ENCODE measurements at regions not wholly inside any gene's neighbourhood (a gene's known extent, or its start where the extent isn't known, plus 50 kb on each side); places are given as distances from the start of the nearest gene placed in this dataset.

- no TSS peak for BruUV-seq (replicated peaks)
- Histone ChIP-seq H3K4me3 (ENCODE audit: low read depth, low read length) (no peak overlapping the region), H3K9me3 (no peaks in the 10 kb centered on the region), H3K36me3 (ENCODE audit: control insufficient read depth, insufficient read depth, low read length) (no peaks in the 10 kb centered on the region), H3K27me3 (replicated peaks; ENCODE audit: control insufficient read depth, insufficient read depth, low read length) (no peaks in the 10 kb centered on the region), H3K4me1 (no peaks in the 10 kb centered on the region)
- Mint-ChIP-seq H3K27me3 (ENCODE audit: insufficient read depth, unreplicated experiment) (no peaks in the 10 kb centered on the region), H3K36me3 (ENCODE audit: insufficient read depth, unreplicated experiment) (no peaks in the 10 kb centered on the region), H3K9me3 (ENCODE audit: unreplicated experiment) (no peaks in the 10 kb centered on the region), H3K4me3 (ENCODE audit: unreplicated experiment) (no peak overlapping the region), H3K27ac (ENCODE audit: unreplicated experiment) (no peak overlapping the region), H3K4me1 (ENCODE audit: low read depth, unreplicated experiment) (no peaks in the 10 kb centered on the region)
- POLR2A ChIA-PET, result no interaction called here
- no peak for TF ChIP-seq CTCF (IDR thresholded peaks at IDR 0.05; ENCODE audit: insufficient read depth in 1 of 2, low read depth in 1 of 2, low read length in 1 of 2, severe bottlenecking in 1 of 2, unreplicated experiment in 1 of 2)
- no peak for DNase-seq
- intact Hi-C loops (cut with micrococcal nuclease; ENCODE audit: unreplicated experiment), result no loop called here
- CTCF ChIA-PET, result no interaction called here
These were observed 160.6 kb downstream of the IZUMO3 start for GRCh38 chr9:24385077-24385476.

GRCh38 chr9:24382566-24382965 lies 163.1 kb downstream of the IZUMO3 start:
- no peak overlapping the region for H3K4me3 Mint-ChIP-seq (ENCODE audit: unreplicated experiment)
- H3K27me3 Mint-ChIP-seq (ENCODE audit: insufficient read depth, unreplicated experiment), result no peaks in the 10 kb centered on the region
- H3K4me1 ChIP-seq, result no peaks in the 10 kb centered on the region
- intact Hi-C loops (cut with micrococcal nuclease; ENCODE audit: unreplicated experiment), result no loop called here
- no peaks in the 10 kb centered on the region for H3K9me3 ChIP-seq
- BruUV-seq (replicated peaks), result no TSS peak
- no peaks in the 10 kb centered on the region for H3K27me3 ChIP-seq (replicated peaks; ENCODE audit: control insufficient read depth, insufficient read depth, low read length)
- H3K9me3 Mint-ChIP-seq (ENCODE audit: unreplicated experiment), result no peaks in the 10 kb centered on the region
- ChIA-PET POLR2A (no interaction called here), CTCF (no interaction called here)
- no peak for DNase-seq
- no peaks in the 10 kb centered on the region for H3K36me3 ChIP-seq (ENCODE audit: control insufficient read depth, insufficient read depth, low read length)
- no peak overlapping the region for H3K27ac Mint-ChIP-seq (ENCODE audit: unreplicated experiment)
- no peaks in the 10 kb centered on the region for H3K4me1 Mint-ChIP-seq (ENCODE audit: low read depth, unreplicated experiment)
- TF ChIP-seq CTCF (IDR thresholded peaks at IDR 0.05; ENCODE audit: insufficient read depth in 1 of 2, low read depth in 1 of 2, low read length in 1 of 2, severe bottlenecking in 1 of 2, unreplicated experiment in 1 of 2), result no peak
- no peaks in the 10 kb centered on the region for H3K36me3 Mint-ChIP-seq (ENCODE audit: insufficient read depth, unreplicated experiment)
- H3K4me3 ChIP-seq (ENCODE audit: low read depth, low read length), result no peak overlapping the region

GRCh38 chr9:24381205-24381604 lies 164.5 kb downstream of the IZUMO3 start:
- ChIA-PET CTCF (no interaction called here), POLR2A (no interaction called here)
- Mint-ChIP-seq H3K4me1 (ENCODE audit: low read depth, unreplicated experiment) (no peaks in the 10 kb centered on the region), H3K27me3 (ENCODE audit: insufficient read depth, unreplicated experiment) (no peaks in the 10 kb centered on the region), H3K4me3 (ENCODE audit: unreplicated experiment) (no peak overlapping the region), H3K36me3 (ENCODE audit: insufficient read depth, unreplicated experiment) (no peaks in the 10 kb centered on the region), H3K27ac (ENCODE audit: unreplicated experiment) (no peak overlapping the region), H3K9me3 (ENCODE audit: unreplicated experiment) (no peaks in the 10 kb centered on the region)
- H3K4me1 ChIP-seq, result no peaks in the 10 kb centered on the region
- no peaks in the 10 kb centered on the region for H3K27me3 ChIP-seq (replicated peaks; ENCODE audit: control insufficient read depth, insufficient read depth, low read length)
- intact Hi-C loops (cut with micrococcal nuclease; ENCODE audit: unreplicated experiment), result no loop called here
- no peak for TF ChIP-seq CTCF (IDR thresholded peaks at IDR 0.05; ENCODE audit: insufficient read depth in 1 of 2, low read depth in 1 of 2, low read length in 1 of 2, severe bottlenecking in 1 of 2, unreplicated experiment in 1 of 2)
- no peak for DNase-seq
- no peak overlapping the region for H3K4me3 ChIP-seq (ENCODE audit: low read depth, low read length)
- H3K36me3 ChIP-seq (ENCODE audit: control insufficient read depth, insufficient read depth, low read length), result no peaks in the 10 kb centered on the region
- H3K9me3 ChIP-seq, result no peaks in the 10 kb centered on the region
- no TSS peak for BruUV-seq (replicated peaks)

Measured in Caco-2 (cell line).